ENCODE measurements at regions not wholly inside any gene's neighbourhood (a gene's known extent, or its start where the extent isn't known, plus 50 kb on each side); places are given as distances from the start of the nearest gene placed in this dataset.

GRCh38 chr1:88052167-88052566, 631.9 kb upstream of the PKN2 start:
- TF ChIP-seq CTCF (IDR thresholded peaks at IDR 0.05) (no peak), EP300 (IDR thresholded peaks at IDR 0.05) (no peak), POLR2A (IDR thresholded peaks at IDR 0.05) (no peak)
